ENCODE measurements at regions not wholly inside any gene's neighbourhood (a gene's known extent, or its start where the extent isn't known, plus 50 kb on each side); places are given as distances from the start of the nearest gene placed in this dataset.

- Histone ChIP-seq H3K36me3 (replicated peaks; ENCODE audit: insufficient read depth, low read depth) (no peaks in the 10 kb centered on the region), H3K4me1 (ENCODE audit: insufficient read depth) (no peaks in the 10 kb centered on the region), H3K27me3 (no peaks in the 10 kb centered on the region), H3K9me2 (replicated peaks; ENCODE audit: insufficient read depth) (no peaks in the 10 kb centered on the region), H3K79me2 (no peaks in the 10 kb centered on the region), H3K9me3 (ENCODE audit: low read depth) (no peaks in the 10 kb centered on the region), H4K20me1 (ENCODE audit: insufficient read depth, poor library complexity, severe bottlenecking) (no peaks in the 10 kb centered on the region), H3K4me3 (no peak overlapping the region), H3K27ac (no peak overlapping the region), H3K4me2 (no peak overlapping the region), H2AFZ (no peak overlapping the region)
- TF ChIP-seq EZH2 (IDR thresholded peaks at IDR 0.05; ENCODE audit: borderline replicate concordance) (no peak), EZH2phosphoT487 (IDR thresholded peaks at IDR 0.05; ENCODE audit: low read depth, severe bottlenecking, unreplicated experiment) (no peak), CTCF (IDR thresholded peaks at IDR 0.05; ENCODE audit: poor library complexity) (no peak)
- WGBS (ENCODE audit: low lambda C conversion rate, missing lambda C conversion rate) = 45% methylated on average over 4 of the region's 4 CpGs
- no peak for DNase-seq (ENCODE audit: low spot score)
Observed at GRCh38 chr15:53256457-53256856, 466.3 kb upstream of the ONECUT1 start.

GRCh38 chr15:53256043-53256442 is 465.9 kb upstream of the ONECUT1 start:
- no peak overlapping the region for H3K27ac ChIP-seq
- no peak for TF ChIP-seq CTCF (IDR thresholded peaks at IDR 0.05; ENCODE audit: poor library complexity)
- no peak for TF ChIP-seq EZH2phosphoT487 (IDR thresholded peaks at IDR 0.05; ENCODE audit: low read depth, severe bottlenecking, unreplicated experiment)
- TF ChIP-seq EZH2 (IDR thresholded peaks at IDR 0.05; ENCODE audit: borderline replicate concordance) = no peak
- 84% methylated on average over 6 of the region's 6 CpGs for WGBS (ENCODE audit: low lambda C conversion rate, missing lambda C conversion rate)
- H4K20me1 ChIP-seq (ENCODE audit: insufficient read depth, poor library complexity, severe bottlenecking) = no peaks in the 10 kb centered on the region
- no peak for DNase-seq (ENCODE audit: low spot score)
- no peaks in the 10 kb centered on the region for H3K36me3 ChIP-seq (replicated peaks; ENCODE audit: insufficient read depth, low read depth)
- no peak overlapping the region for H2AFZ ChIP-seq
- H3K9me2 ChIP-seq (replicated peaks; ENCODE audit: insufficient read depth) = no peaks in the 10 kb centered on the region
- no peak overlapping the region for H3K4me2 ChIP-seq
- no peaks in the 10 kb centered on the region for H3K79me2 ChIP-seq
- no peaks in the 10 kb centered on the region for H3K27me3 ChIP-seq
- H3K9me3 ChIP-seq (ENCODE audit: low read depth) = no peaks in the 10 kb centered on the region
- H3K4me3 ChIP-seq = no peak overlapping the region
- no peaks in the 10 kb centered on the region for H3K4me1 ChIP-seq (ENCODE audit: insufficient read depth)

- Histone ChIP-seq H3K27me3 (no peaks in the 10 kb centered on the region), H4K20me1 (ENCODE audit: insufficient read depth, poor library complexity, severe bottlenecking) (no peaks in the 10 kb centered on the region), H3K4me3 (no peak overlapping the region), H3K4me1 (ENCODE audit: insufficient read depth) (no peaks in the 10 kb centered on the region), H3K9me3 (ENCODE audit: low read depth) (no peaks in the 10 kb centered on the region), H3K4me2 (peak overlapping the region; percentile 21), H3K36me3 (replicated peaks; ENCODE audit: insufficient read depth, low read depth) (no peaks in the 10 kb centered on the region), H3K27ac (no peak overlapping the region), H3K9me2 (replicated peaks; ENCODE audit: insufficient read depth) (no peaks in the 10 kb centered on the region), H3K79me2 (no peaks in the 10 kb centered on the region), H2AFZ (no peak overlapping the region)
- TF ChIP-seq CTCF (IDR thresholded peaks at IDR 0.05; ENCODE audit: poor library complexity) (no peak), EZH2 (IDR thresholded peaks at IDR 0.05; ENCODE audit: borderline replicate concordance) (no peak), EZH2phosphoT487 (IDR thresholded peaks at IDR 0.05; ENCODE audit: low read depth, severe bottlenecking, unreplicated experiment) (no peak)
- 29% methylated on average over 8 of the region's 8 CpGs for WGBS (ENCODE audit: low lambda C conversion rate, missing lambda C conversion rate)
- peak; percentile 17 for DNase-seq (ENCODE audit: low spot score)
Observed at GRCh38 chr15:53251996-53252395, 461.9 kb upstream of the ONECUT1 start.

- Histone ChIP-seq H3K4me3 (no peak overlapping the region), H2AFZ (no peak overlapping the region), H3K9me3 (ENCODE audit: low read depth) (no peaks in the 10 kb centered on the region), H3K27ac (no peak overlapping the region), H3K79me2 (no peaks in the 10 kb centered on the region), H3K4me1 (ENCODE audit: insufficient read depth) (no peaks in the 10 kb centered on the region), H3K9me2 (replicated peaks; ENCODE audit: insufficient read depth) (no peaks in the 10 kb centered on the region), H3K36me3 (replicated peaks; ENCODE audit: insufficient read depth, low read depth) (no peaks in the 10 kb centered on the region), H3K27me3 (no peaks in the 10 kb centered on the region), H3K4me2 (no peak overlapping the region), H4K20me1 (ENCODE audit: insufficient read depth, poor library complexity, severe bottlenecking) (no peaks in the 10 kb centered on the region)
- DNase-seq (ENCODE audit: low spot score) = no peak
- TF ChIP-seq EZH2 (IDR thresholded peaks at IDR 0.05; ENCODE audit: borderline replicate concordance) (no peak), EZH2phosphoT487 (IDR thresholded peaks at IDR 0.05; ENCODE audit: low read depth, severe bottlenecking, unreplicated experiment) (no peak), CTCF (IDR thresholded peaks at IDR 0.05; ENCODE audit: poor library complexity) (no peak)
- WGBS (ENCODE audit: low lambda C conversion rate, missing lambda C conversion rate) = 74% methylated on average over 2 of the region's 2 CpGs
Observed at GRCh38 chr15:53251523-53251922, 461.4 kb upstream of the ONECUT1 start.
